Kidney epithelial cell (primary cell): ENCODE measurements at regions not wholly inside any gene's neighbourhood (a gene's known extent, or its start where the extent isn't known, plus 50 kb on each side); places are given as distances from the start of the nearest gene placed in this dataset.
"Not testable (repeated sequence)": the region's sequence is repeated elsewhere in the genome, so short reads cannot be mapped to it uniquely, and the experiment has no call there.

ENCODE experiments used
- DNase-seq: peaks from one replicate; pipeline ENCODE4 v3.0.0-alpha.2; 2010; ENCODE audit warnings: low read depth
- H3K27me3 ChIP-seq: 2 replicates; pipeline ENCODE4 v1.6.0; 2011; ENCODE audit warnings: low read length; ENCODE audit not compliant: control insufficient read depth, insufficient read depth
- H3K36me3 ChIP-seq: 2 replicates; pipeline ENCODE4 v1.5.1; 2011; ENCODE audit warnings: low read length; ENCODE audit not compliant: control insufficient read depth, insufficient read depth
- H3K4me3 ChIP-seq: 2 replicates; pipeline ENCODE4 v1.5.1; 2011; ENCODE audit warnings: low read depth, mild to moderate bottlenecking, control low read depth, low read length
- TF ChIP-seq, protein P1 (sequence below): IDR thresholded peaks from 2 replicates; pipeline ENCODE4 v1.5.1; 2011; ENCODE audit warnings: mild to moderate bottlenecking, moderate library complexity, low read length, control low read depth, inconsistent platforms; ENCODE audit not compliant: insufficient read depth, poor library complexity, severe bottlenecking

DNA sequence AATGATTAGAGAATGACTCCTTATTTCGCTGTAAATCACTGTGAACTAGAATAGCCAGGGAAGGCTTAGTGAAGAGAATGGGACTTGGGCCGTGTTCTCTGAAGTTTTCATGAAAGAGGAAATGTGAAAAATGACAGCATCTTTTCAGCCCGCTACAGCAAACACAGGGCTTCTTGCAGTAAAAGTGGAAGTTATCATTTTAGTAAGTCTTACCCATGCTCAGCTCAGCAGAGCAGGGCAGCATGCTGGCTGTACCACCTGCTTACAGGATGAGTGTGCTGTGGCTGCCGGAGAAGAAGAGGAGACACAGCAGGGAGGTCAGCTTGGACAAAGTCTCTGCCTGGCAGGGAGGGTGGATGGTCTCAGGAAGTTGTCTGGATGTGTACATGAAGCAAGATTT, 300.7 kb upstream of the DLGAP1 start:
- Histone ChIP-seq H3K36me3 (no peaks in the 10 kb centered on the region), H3K27me3 (no peaks in the 10 kb centered on the region), H3K4me3 (no peak overlapping the region)
- no peak for DNase-seq
- TF ChIP-seq, protein P1, sequence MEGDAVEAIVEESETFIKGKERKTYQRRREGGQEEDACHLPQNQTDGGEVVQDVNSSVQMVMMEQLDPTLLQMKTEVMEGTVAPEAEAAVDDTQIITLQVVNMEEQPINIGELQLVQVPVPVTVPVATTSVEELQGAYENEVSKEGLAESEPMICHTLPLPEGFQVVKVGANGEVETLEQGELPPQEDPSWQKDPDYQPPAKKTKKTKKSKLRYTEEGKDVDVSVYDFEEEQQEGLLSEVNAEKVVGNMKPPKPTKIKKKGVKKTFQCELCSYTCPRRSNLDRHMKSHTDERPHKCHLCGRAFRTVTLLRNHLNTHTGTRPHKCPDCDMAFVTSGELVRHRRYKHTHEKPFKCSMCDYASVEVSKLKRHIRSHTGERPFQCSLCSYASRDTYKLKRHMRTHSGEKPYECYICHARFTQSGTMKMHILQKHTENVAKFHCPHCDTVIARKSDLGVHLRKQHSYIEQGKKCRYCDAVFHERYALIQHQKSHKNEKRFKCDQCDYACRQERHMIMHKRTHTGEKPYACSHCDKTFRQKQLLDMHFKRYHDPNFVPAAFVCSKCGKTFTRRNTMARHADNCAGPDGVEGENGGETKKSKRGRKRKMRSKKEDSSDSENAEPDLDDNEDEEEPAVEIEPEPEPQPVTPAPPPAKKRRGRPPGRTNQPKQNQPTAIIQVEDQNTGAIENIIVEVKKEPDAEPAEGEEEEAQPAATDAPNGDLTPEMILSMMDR, result no peak

DNA sequence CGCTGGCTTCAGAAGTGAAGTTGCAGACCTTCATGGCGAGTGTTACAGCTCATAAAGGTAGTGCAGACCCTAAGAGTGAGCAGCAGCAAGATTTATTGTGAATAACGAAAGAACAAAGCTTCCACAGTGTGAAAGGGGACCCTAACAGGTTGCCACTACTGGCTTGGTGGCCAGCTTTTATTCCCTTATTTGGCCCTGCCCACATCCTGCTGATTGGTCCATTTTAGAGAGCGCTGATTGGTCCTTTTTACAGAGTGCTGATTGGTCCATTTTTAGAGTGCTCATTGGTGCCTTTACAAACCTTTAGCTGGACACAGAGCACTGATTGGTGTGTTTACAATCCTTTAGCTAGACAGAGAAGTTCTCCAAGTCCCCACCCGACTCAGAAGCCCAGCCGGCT, 298.0 kb upstream of the DLGAP1 start:
- not testable (repeated sequence) for DNase-seq, H3K4me3 ChIP-seq, H3K27me3 ChIP-seq, H3K36me3 ChIP-seq

DNA sequence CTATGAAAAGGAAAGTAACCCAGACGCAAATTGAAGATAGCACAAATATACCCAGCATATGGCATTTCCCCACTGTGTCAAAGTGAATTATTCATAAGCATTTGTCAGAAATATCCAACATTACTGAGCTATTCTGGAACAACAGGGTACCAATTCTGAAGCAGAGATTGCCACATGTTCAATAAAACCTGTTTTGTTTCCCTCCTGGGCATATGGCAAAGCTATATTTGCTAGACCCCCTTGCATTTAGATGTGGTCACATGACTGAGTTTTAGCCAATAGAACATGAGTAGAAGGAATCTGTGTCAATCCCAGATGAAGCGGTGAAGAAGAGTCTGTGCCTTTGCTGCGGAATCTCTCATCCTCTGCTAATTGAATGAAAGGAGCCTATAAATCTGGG, 296.4 kb upstream of the DLGAP1 start:
- Histone ChIP-seq H3K4me3 (no peak overlapping the region), H3K27me3 (no peaks in the 10 kb centered on the region), H3K36me3 (no peaks in the 10 kb centered on the region)
- DNase-seq, result no peak
- TF ChIP-seq, protein P1, result no peak

DNA sequence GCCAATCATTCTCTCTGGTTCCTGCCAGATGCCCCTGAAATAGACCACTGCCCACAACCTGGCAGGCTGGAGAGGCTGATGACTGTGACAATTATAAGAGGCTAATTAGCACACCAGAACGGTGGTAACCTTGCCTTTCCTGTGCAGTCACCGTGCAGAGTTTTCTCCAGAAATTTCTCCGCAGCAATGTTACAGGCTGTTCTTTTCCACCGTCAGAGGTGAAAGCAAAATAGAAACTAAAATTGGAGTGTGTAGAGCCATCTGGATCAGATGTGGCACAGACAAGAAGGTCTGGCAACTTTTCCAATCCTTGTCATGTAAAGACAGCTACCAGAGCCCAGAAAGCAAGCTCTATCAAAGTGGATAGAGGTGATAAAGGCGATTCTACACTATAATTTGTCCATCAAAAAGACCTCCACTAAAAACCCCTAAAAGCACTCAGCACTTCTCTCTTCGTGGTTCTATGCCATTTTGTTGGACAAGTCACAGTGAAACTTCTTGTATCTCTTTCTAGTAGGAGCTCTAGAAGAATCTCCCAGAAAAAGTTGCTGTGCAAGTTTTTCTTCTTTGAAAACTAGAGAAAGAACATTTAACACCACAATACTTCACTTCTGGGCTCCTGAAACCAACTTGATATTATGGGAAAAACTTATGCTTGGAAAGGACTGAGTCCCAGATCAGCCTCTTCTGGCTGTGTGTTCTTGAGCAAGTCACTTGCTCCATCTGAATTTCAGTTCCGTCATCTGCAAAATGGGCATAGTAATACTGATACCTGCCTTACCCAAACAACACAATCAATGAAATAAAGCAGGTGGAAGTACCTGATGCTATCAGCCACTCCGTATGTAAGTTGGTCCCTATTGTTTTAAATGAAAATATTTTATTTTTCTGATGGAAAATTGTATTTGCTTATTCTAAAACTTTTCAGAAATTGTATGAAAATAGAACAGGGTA, 295.6 kb upstream of the DLGAP1 start:
- no peak for DNase-seq
- Histone ChIP-seq H3K4me3 (no peak overlapping the region), H3K27me3 (no peaks in the 10 kb centered on the region), H3K36me3 (no peaks in the 10 kb centered on the region)
- TF ChIP-seq, protein P1, result no peak

DNA sequence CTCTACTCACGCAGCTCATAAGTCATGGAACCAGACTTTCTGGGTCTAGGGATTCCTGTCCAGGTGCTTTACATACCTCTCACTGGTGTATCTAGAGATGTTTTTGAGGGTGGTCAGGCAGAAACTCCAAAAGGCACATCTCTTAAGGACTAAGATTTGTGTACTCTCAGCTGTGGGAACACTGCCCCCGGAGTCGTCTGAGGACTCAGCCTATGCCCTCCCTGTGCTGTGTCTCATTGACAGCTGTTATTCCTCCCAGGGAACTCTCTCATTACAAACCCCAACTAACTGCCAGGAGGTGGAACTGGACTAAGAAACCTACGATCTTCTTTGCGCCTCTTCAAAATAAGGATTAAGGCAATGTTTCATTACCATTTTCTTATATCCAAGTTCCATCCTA, 293.9 kb upstream of the DLGAP1 start:
- no peak for DNase-seq
- no peaks in the 10 kb centered on the region for H3K27me3 ChIP-seq
- no peaks in the 10 kb centered on the region for H3K36me3 ChIP-seq
- H3K4me3 ChIP-seq, result no peak overlapping the region
- TF ChIP-seq, protein P1, result no peak

DNA sequence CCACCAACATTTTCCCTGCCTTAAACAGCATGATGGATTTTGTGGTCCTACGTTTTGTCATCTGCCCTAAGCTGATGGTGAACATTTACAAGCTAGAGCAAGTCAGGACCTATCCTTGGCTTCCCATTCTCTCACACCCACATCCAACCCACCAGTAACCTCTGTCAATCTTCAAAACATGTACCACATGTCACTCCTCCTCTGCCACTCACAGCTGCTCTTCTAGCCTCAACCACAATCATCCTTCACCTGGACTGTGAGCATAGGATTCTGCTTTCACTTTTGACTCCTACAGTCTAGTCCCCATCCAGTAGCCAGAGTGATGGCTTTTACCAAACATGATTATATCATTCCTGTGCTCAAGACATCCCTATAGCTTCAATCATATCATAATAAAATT, 279.8 kb upstream of the DLGAP1 start:
- no peak for DNase-seq
- TF ChIP-seq, protein P1, result no peak
- Histone ChIP-seq H3K36me3 (no peaks in the 10 kb centered on the region), H3K4me3 (no peak overlapping the region), H3K27me3 (no peaks in the 10 kb centered on the region)
